ENCODE measurements at regions not wholly inside any gene's neighbourhood (a gene's known extent, or its start where the extent isn't known, plus 50 kb on each side); places are given as distances from the start of the nearest gene placed in this dataset.
"Not testable (repeated sequence)": the region's sequence is repeated elsewhere in the genome, so short reads cannot be mapped to it uniquely, and the experiment has no call there.

GRCh38 chr11:22928207-22928917 lies 68.1 kb upstream of the CCDC179 start:
- peak in 3 of 4 donors; percentile 19 to 24 (median 19) for TF ChIP-seq CTCF (IDR thresholded peaks at IDR 0.05)
- no peak for TF ChIP-seq POLR2A (IDR thresholded peaks at IDR 0.05)
- no peaks in the 10 kb centered on the region for H3K9me3 ChIP-seq
- intact Hi-C loops (cut with DNase I) = no loop called here

GRCh38 chr11:22930816-22931594 lies 70.7 kb upstream of the CCDC179 start:
- H3K9me3 ChIP-seq = no peaks in the 10 kb centered on the region
- no peak for ATAC-seq
- no peak overlapping the region for H3K27ac ChIP-seq
- H3K27me3 ChIP-seq = no peaks in the 10 kb centered on the region
- intact Hi-C loops (cut with DNase I) = no loop called here
- TF ChIP-seq CTCF (IDR thresholded peaks at IDR 0.05) (no peak), POLR2A (IDR thresholded peaks at IDR 0.05) (no peak)
- 80% methylated on average over 5 of the region's 5 CpGs for WGBS (ENCODE audit: insufficient coverage, low coverage, low lambda C conversion rate, missing lambda C conversion rate)
- no peaks in the 10 kb centered on the region for H3K4me1 ChIP-seq
- no peak for DNase-seq
- no peak overlapping the region for H3K4me3 ChIP-seq
- no peaks in the 10 kb centered on the region for H3K36me3 ChIP-seq

More at GRCh38 chr11:22928207-22928917, 68.1 kb upstream of the CCDC179 start:
- DNase-seq (no peak), ATAC-seq (peak in 3 of 4 donors; percentile 29 to 41 (median 32))
- WGBS (ENCODE audit: insufficient coverage, low coverage, low lambda C conversion rate, missing lambda C conversion rate) = 82% methylated on average over 5 of the region's 5 CpGs
- H3K4me1 ChIP-seq = no peaks in the 10 kb centered on the region
- H3K36me3 ChIP-seq = no peaks in the 10 kb centered on the region
- no peak overlapping the region for H3K27ac ChIP-seq
- H3K4me3 ChIP-seq = no peak overlapping the region
- no peaks in the 10 kb centered on the region for H3K27me3 ChIP-seq

- ATAC-seq (no peak), DNase-seq (no peak)
- no peaks in the 10 kb centered on the region for H3K4me1 ChIP-seq
- no peaks in the 10 kb centered on the region for H3K36me3 ChIP-seq
- H3K27ac ChIP-seq = no peak overlapping the region
- TF ChIP-seq POLR2A (IDR thresholded peaks at IDR 0.05) (no peak), CTCF (IDR thresholded peaks at IDR 0.05) (no peak)
- H3K9me3 ChIP-seq = no peaks in the 10 kb centered on the region
- 100% methylated on average over 1 of the region's 1 CpG for WGBS (ENCODE audit: insufficient coverage, low coverage, low lambda C conversion rate, missing lambda C conversion rate)
- intact Hi-C loops (cut with DNase I) = no loop called here
- no peak overlapping the region for H3K4me3 ChIP-seq
- H3K27me3 ChIP-seq = no peaks in the 10 kb centered on the region
Measured at GRCh38 chr11:22938691-22939090, 78.4 kb upstream of the CCDC179 start.

- H3K9me3 ChIP-seq; intact Hi-C loops (cut with DNase I); ATAC-seq; H3K27me3 ChIP-seq; DNase-seq; H3K27ac ChIP-seq; H3K4me1 ChIP-seq; H3K4me3 ChIP-seq; H3K36me3 ChIP-seq: not testable (repeated sequence)
- WGBS (ENCODE audit: insufficient coverage, low coverage, low lambda C conversion rate, missing lambda C conversion rate) = 85% methylated on average over 2 of the region's 3 CpGs
Measured at GRCh38 chr11:22941544-22941943, 81.3 kb upstream of the CCDC179 start.

- TF ChIP-seq POLR2A (IDR thresholded peaks at IDR 0.05) (no peak), CTCF (IDR thresholded peaks at IDR 0.05) (no peak)
- Histone ChIP-seq H3K27me3 (no peaks in the 10 kb centered on the region), H3K4me1 (no peaks in the 10 kb centered on the region), H3K4me3 (no peak overlapping the region), H3K9me3 (no peaks in the 10 kb centered on the region), H3K27ac (no peak overlapping the region), H3K36me3 (no peaks in the 10 kb centered on the region)
- ATAC-seq (no peak), DNase-seq (no peak)
- intact Hi-C loops (cut with DNase I) = no loop called here
- whole genome bisulfite sequencing (ENCODE audit: insufficient coverage, low coverage, low lambda C conversion rate, missing lambda C conversion rate) = 70% methylated on average over 1 of the region's 1 CpG
Measured at GRCh38 chr11:22957786-22958185, 97.5 kb upstream of the CCDC179 start.
